Activated naive CD4-positive, alpha-beta T cell treated with anti-CD3 and anti-CD28 coated beads, Interleukin-2, amount 50 U/mL, for 24 hours (primary cell): ENCODE measurements at regions not wholly inside any gene's neighbourhood (a gene's known extent, or its start where the extent isn't known, plus 50 kb on each side); places are given as distances from the start of the nearest gene placed in this dataset.
A peak's percentile ranks its signal among the peaks of the same experiment; 100 is the strongest.
"Not testable (repeated sequence)": the region's sequence is repeated elsewhere in the genome, so short reads cannot be mapped to it uniquely, and the experiment has no call there.

Experiments used
- H3K27ac Mint-ChIP-seq: one replicate; pipeline ENCODE4 v1.8.0; 2021; ENCODE audit warnings: mild to moderate bottlenecking, mixed read lengths
- H3K27me3 Mint-ChIP-seq: one replicate; pipeline ENCODE4 v1.8.0; 2021; ENCODE audit warnings: mixed read lengths
- H3K36me3 Mint-ChIP-seq: one replicate; pipeline ENCODE4 v1.8.0; 2021; ENCODE audit warnings: mixed read lengths
- H3K4me1 Mint-ChIP-seq: one replicate; pipeline ENCODE4 v1.8.0; 2021; ENCODE audit warnings: mixed read lengths
- H3K4me3 Mint-ChIP-seq: one replicate; pipeline ENCODE4 v1.8.0; 2021; ENCODE audit warnings: mild to moderate bottlenecking, mixed read lengths
- H3K9me3 Mint-ChIP-seq: one replicate; pipeline ENCODE4 v1.8.0; 2021; ENCODE audit warnings: mixed read lengths

- peaks cover 3% of the 10 kb centered on the region for H3K36me3 Mint-ChIP-seq
- peaks cover 12% of the 10 kb centered on the region for H3K4me1 Mint-ChIP-seq
- H3K27me3 Mint-ChIP-seq = no peaks in the 10 kb centered on the region
- peaks cover 5% of the 10 kb centered on the region for H3K9me3 Mint-ChIP-seq
- H3K4me3 Mint-ChIP-seq = no peak overlapping the region
- no peak overlapping the region for H3K27ac Mint-ChIP-seq
Measured at GRCh38 chr1:31485166-31485565, 72.2 kb downstream of the SERINC2 start.

DNA sequence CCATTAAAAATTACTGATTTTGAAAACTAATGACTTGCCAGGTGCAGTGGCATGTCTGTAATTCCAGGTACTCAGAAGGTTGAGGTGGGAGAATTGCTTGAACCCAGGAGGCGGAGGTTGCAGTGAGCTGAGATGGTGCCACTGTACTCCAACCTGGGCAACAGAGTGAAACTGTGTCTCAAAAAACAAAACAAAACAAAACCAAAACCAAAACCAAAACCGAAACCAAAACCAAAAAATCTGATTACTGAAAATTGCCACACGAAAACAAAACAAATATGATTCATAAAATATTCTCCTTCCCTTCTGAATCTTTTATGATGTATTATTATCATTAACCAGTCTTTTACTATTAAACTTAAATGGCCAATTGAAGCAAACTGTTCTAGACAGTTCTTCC is 74.1 kb downstream of the SERINC2 start:
- Mint-ChIP-seq H3K9me3 (no peaks in the 10 kb centered on the region), H3K36me3 (no peaks in the 10 kb centered on the region), H3K27ac (no peak overlapping the region), H3K27me3 (no peaks in the 10 kb centered on the region), H3K4me3 (no peak overlapping the region), H3K4me1 (peaks cover 12% of the 10 kb centered on the region)

DNA sequence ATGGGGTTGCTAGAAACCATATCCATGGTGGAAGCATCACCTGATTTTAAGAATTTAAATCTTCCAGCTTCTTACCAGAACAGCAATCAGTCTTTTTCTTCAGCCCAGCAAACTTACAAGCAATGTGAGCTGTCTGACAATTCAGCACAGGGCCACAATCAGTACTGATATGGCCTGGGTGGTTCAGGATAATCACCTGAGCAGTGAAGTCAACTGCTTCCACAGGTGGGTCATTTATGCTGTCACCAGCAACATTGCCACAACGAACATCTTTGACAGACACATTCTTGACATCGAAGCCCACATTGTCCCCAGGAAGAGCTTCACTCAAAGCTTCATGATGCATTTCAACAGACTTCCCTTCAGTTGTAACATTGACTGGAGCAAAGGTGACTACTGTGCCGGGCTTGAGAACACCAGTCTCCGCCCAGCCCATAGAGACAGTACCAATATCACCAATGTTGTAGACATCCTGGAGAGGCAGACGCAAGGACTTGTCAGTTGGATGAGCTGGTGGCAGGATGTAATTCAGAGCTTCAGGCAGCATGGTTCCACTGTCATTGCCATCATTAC is 74.8 kb downstream of the SERINC2 start:
- H3K9me3 Mint-ChIP-seq = no peaks in the 10 kb centered on the region
- peaks cover 12% of the 10 kb centered on the region for H3K4me1 Mint-ChIP-seq
- peak overlapping the region; percentile 38 for H3K27ac Mint-ChIP-seq
- no peaks in the 10 kb centered on the region for H3K36me3 Mint-ChIP-seq
- H3K4me3 Mint-ChIP-seq = no peak overlapping the region
- no peaks in the 10 kb centered on the region for H3K27me3 Mint-ChIP-seq

- Mint-ChIP-seq H3K27ac (no peak overlapping the region), H3K9me3 (no peaks in the 10 kb centered on the region), H3K27me3 (no peaks in the 10 kb centered on the region), H3K4me3 (no peak overlapping the region), H3K4me1 (peaks cover 12% of the 10 kb centered on the region), H3K36me3 (no peaks in the 10 kb centered on the region)
Measured at GRCh38 chr1:31488528-31488927, 75.5 kb downstream of the SERINC2 start.

DNA sequence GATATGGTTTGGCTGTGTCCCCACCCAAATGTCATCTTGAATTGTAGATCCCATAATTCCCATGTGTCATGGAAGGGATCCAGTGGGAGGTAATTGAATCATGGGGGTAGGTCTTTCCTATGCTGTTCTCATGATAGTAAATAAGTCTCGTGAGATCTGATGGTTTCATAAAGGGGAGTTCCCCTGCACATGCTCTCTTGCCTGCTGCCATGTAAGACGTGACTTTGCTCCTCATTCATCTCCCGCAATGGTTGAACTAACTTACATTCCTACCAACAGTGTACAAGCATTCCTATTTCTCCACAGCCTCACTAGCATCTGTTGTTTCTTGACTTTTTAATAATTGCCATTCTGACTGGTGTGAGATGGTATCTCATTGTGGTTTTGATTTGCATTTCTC is 76.6 kb downstream of the SERINC2 start:
- not testable (repeated sequence) for H3K9me3 Mint-ChIP-seq, H3K4me3 Mint-ChIP-seq, H3K27ac Mint-ChIP-seq, H3K36me3 Mint-ChIP-seq, H3K27me3 Mint-ChIP-seq
- H3K4me1 Mint-ChIP-seq = peaks cover 12% of the 10 kb centered on the region

GRCh38 chr1:31490596-31490995 is 77.6 kb downstream of the SERINC2 start:
- not testable (repeated sequence) for H3K9me3 Mint-ChIP-seq, H3K27ac Mint-ChIP-seq, H3K4me3 Mint-ChIP-seq, H3K27me3 Mint-ChIP-seq, H3K36me3 Mint-ChIP-seq
- peaks cover 12% of the 10 kb centered on the region for H3K4me1 Mint-ChIP-seq

GRCh38 chr1:31495351-31495750 is 81.0 kb upstream of the TINAGL1 start:
- H3K9me3 Mint-ChIP-seq, H3K27ac Mint-ChIP-seq, H3K36me3 Mint-ChIP-seq, H3K27me3 Mint-ChIP-seq, H3K4me1 Mint-ChIP-seq, H3K4me3 Mint-ChIP-seq: not testable (repeated sequence)

DNA sequence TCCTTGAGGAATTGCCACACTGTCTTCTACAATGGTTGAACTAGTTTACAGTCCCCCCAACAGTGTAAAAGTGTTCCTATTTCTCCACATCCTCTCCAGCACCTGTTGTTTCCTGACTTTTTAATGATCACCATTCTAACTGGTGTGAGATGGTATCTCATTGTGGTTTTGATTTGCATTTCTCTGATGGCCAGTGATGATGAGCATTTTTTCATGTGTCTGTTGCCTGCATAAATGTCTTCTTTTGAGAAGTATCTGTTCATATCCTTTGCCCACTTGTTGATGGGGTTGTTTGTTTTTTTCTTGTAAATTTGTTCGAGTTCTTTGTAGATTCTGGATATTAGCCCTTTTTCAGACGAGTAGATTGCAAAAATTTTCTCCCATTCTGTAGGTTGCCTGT is 80.5 kb upstream of the TINAGL1 start:
- not testable (repeated sequence) for H3K27me3 Mint-ChIP-seq, H3K27ac Mint-ChIP-seq, H3K9me3 Mint-ChIP-seq, H3K4me1 Mint-ChIP-seq, H3K36me3 Mint-ChIP-seq, H3K4me3 Mint-ChIP-seq

GRCh38 chr1:31497601-31498000 is 78.7 kb upstream of the TINAGL1 start:
- Mint-ChIP-seq H3K27me3 (no peaks in the 10 kb centered on the region), H3K4me3 (no peak overlapping the region), H3K36me3 (no peaks in the 10 kb centered on the region), H3K9me3 (no peaks in the 10 kb centered on the region), H3K27ac (no peak overlapping the region), H3K4me1 (no peaks in the 10 kb centered on the region)

- Mint-ChIP-seq H3K9me3 (no peaks in the 10 kb centered on the region), H3K4me3 (no peak overlapping the region), H3K27me3 (peaks cover 3% of the 10 kb centered on the region), H3K4me1 (no peaks in the 10 kb centered on the region), H3K36me3 (no peaks in the 10 kb centered on the region), H3K27ac (no peak overlapping the region)
Measured at GRCh38 chr1:31498376-31499040, 77.8 kb upstream of the TINAGL1 start.

DNA sequence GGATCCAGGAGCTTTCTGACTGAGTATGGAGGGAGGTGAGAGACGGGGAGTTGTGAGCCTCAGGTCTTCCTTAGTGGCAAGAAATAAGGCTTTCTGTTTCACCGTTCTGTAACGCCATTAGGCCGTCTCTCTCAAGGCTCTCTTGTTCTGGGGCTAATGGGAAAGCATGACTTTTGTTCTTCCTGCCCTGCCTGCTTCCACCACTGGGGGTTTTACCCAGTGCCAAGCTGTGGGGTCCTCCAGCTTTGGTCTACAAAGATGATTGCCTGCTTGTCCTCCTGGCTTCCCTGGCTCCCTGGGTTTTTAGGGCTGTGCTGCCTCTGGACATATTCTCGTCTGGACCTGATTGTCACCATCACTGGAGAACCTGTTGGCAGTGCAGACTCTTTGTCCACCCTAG is 74.8 kb upstream of the TINAGL1 start:
- H3K4me1 Mint-ChIP-seq = peaks cover 13% of the 10 kb centered on the region
- no peaks in the 10 kb centered on the region for H3K36me3 Mint-ChIP-seq
- H3K9me3 Mint-ChIP-seq = no peaks in the 10 kb centered on the region
- peaks cover 3% of the 10 kb centered on the region for H3K27me3 Mint-ChIP-seq
- H3K27ac Mint-ChIP-seq = no peak overlapping the region
- H3K4me3 Mint-ChIP-seq = no peak overlapping the region

- H3K27ac Mint-ChIP-seq = no peak overlapping the region
- H3K36me3 Mint-ChIP-seq = no peaks in the 10 kb centered on the region
- H3K4me3 Mint-ChIP-seq = no peak overlapping the region
- peaks cover 3% of the 10 kb centered on the region for H3K27me3 Mint-ChIP-seq
- no peaks in the 10 kb centered on the region for H3K9me3 Mint-ChIP-seq
- H3K4me1 Mint-ChIP-seq = peaks cover 14% of the 10 kb centered on the region
Measured at GRCh38 chr1:31502253-31502652, 74.1 kb upstream of the TINAGL1 start.

- Mint-ChIP-seq H3K36me3 (no peaks in the 10 kb centered on the region), H3K4me3 (no peak overlapping the region), H3K4me1 (peaks cover 14% of the 10 kb centered on the region), H3K27me3 (peaks cover 3% of the 10 kb centered on the region), H3K9me3 (no peaks in the 10 kb centered on the region), H3K27ac (peak overlapping the region; percentile 60)
Measured at GRCh38 chr1:31502926-31503511, 73.3 kb upstream of the TINAGL1 start.

GRCh38 chr1:31503570-31503969 is 72.7 kb upstream of the TINAGL1 start:
- no peaks in the 10 kb centered on the region for H3K9me3 Mint-ChIP-seq
- H3K4me3 Mint-ChIP-seq = no peak overlapping the region
- no peaks in the 10 kb centered on the region for H3K36me3 Mint-ChIP-seq
- H3K27ac Mint-ChIP-seq = peak overlapping the region; percentile 60
- H3K4me1 Mint-ChIP-seq = peaks cover 14% of the 10 kb centered on the region
- peaks cover 5% of the 10 kb centered on the region for H3K27me3 Mint-ChIP-seq

GRCh38 chr1:31504001-31504400 is 72.3 kb upstream of the TINAGL1 start:
- Mint-ChIP-seq H3K27me3 (peaks cover 5% of the 10 kb centered on the region), H3K27ac (no peak overlapping the region), H3K9me3 (no peaks in the 10 kb centered on the region), H3K36me3 (no peaks in the 10 kb centered on the region), H3K4me3 (no peak overlapping the region), H3K4me1 (peaks cover 14% of the 10 kb centered on the region)

- Mint-ChIP-seq H3K4me3 (no peak overlapping the region), H3K36me3 (peaks cover 2% of the 10 kb centered on the region), H3K4me1 (peaks cover 14% of the 10 kb centered on the region), H3K9me3 (no peaks in the 10 kb centered on the region), H3K27ac (no peak overlapping the region), H3K27me3 (peaks cover 6% of the 10 kb centered on the region)
Measured at GRCh38 chr1:31505911-31506497, 70.3 kb upstream of the TINAGL1 start.
